ENCODE measurements at regions not wholly inside any gene's neighbourhood (a gene's known extent, or its start where the extent isn't known, plus 50 kb on each side); places are given as distances from the start of the nearest gene placed in this dataset.

DNA sequence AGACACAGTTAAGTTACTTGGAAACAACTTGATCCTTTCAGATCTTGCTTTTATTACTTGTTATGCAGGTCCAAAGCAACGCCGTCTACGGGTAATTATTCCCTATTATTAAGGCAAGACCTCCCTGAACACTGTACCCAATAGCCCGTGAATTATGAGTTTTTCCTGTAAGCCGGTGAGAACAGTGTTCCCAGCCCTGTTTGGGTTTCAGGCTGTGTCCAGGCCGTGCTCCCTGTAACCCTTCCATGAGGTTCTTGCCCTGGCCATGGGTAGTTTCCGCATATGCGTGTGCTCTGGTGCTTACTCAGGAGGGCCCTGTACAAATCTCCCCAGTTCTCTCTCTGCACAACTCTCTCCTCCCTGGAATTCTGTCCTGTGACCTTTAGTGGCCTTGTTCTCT is 65.6 kb upstream of the CNOT6 start:
- H3K4me3 ChIP-seq, result no peak overlapping the region
- no peaks in the 10 kb centered on the region for H3K4me1 ChIP-seq
- DNase-seq, result no peak
- H3K27me3 ChIP-seq, result no peaks in the 10 kb centered on the region
- no peak overlapping the region for H3K27ac ChIP-seq
- no peak for ATAC-seq
- intact Hi-C loops (cut with DNase I), result no loop called here
- H3K9me3 ChIP-seq, result no peaks in the 10 kb centered on the region
- no peaks in the 10 kb centered on the region for H3K36me3 ChIP-seq
- TF ChIP-seq, protein P1, sequence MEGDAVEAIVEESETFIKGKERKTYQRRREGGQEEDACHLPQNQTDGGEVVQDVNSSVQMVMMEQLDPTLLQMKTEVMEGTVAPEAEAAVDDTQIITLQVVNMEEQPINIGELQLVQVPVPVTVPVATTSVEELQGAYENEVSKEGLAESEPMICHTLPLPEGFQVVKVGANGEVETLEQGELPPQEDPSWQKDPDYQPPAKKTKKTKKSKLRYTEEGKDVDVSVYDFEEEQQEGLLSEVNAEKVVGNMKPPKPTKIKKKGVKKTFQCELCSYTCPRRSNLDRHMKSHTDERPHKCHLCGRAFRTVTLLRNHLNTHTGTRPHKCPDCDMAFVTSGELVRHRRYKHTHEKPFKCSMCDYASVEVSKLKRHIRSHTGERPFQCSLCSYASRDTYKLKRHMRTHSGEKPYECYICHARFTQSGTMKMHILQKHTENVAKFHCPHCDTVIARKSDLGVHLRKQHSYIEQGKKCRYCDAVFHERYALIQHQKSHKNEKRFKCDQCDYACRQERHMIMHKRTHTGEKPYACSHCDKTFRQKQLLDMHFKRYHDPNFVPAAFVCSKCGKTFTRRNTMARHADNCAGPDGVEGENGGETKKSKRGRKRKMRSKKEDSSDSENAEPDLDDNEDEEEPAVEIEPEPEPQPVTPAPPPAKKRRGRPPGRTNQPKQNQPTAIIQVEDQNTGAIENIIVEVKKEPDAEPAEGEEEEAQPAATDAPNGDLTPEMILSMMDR (IDR thresholded peaks at IDR 0.05), result no peak

DNA sequence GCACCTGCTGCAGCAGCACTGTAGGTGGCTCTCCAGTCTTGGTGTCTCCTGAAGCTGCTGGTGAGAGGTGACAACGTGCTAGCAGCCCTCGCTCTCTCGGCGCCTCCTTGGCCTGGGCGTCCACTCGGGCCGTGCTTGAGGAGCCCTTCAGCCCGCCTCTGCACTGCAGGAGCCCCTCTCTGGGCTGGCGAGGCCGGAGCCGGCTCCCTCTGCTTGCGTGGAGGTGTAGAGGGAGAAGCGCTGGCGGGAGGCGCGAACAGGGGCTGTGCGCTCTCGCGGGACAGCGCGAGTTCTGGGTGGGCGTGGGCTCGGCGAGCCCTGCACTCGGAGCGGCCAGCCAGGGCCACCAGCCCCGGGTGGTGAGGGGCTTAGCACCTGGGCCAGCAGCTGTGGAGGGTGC is 62.2 kb upstream of the CNOT6 start:
- TF ChIP-seq, protein P1 (IDR thresholded peaks at IDR 0.05), result no peak
- Histone ChIP-seq H3K9me3 (no peaks in the 10 kb centered on the region), H3K36me3 (no peaks in the 10 kb centered on the region), H3K4me1 (no peaks in the 10 kb centered on the region), H3K4me3 (no peak overlapping the region), H3K27me3 (no peaks in the 10 kb centered on the region), H3K27ac (no peak overlapping the region)
- no peak for ATAC-seq
- no peak for DNase-seq
- intact Hi-C loops (cut with DNase I), result no loop called here

DNA sequence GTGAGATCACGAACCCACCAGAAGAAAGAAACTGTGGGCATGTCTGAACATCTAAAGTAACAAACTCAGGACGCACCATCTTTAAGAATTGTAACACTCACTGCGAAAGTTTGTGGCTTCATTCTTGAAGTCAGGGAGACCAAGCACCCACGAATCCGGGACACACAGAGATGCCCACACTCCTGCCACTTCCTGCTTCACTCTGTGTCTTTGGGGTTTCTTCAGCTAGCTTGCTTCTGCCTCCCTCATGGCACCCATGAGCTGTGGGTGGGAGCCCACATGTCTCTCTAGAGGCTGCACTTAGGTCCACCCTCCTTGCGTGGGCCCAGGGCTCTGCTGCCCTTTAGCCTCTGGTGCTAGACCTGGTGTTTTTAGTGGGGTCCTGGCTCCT is 61.2 kb upstream of the CNOT6 start:
- H3K36me3 ChIP-seq, result no peaks in the 10 kb centered on the region
- no peak overlapping the region for H3K27ac ChIP-seq
- H3K4me3 ChIP-seq, result no peak overlapping the region
- intact Hi-C loops (cut with DNase I), result no loop called here
- DNase-seq (no peak), ATAC-seq (no peak)
- TF ChIP-seq, protein P1 (IDR thresholded peaks at IDR 0.05), result no peak
- H3K4me1 ChIP-seq, result no peaks in the 10 kb centered on the region
- H3K9me3 ChIP-seq, result no peaks in the 10 kb centered on the region
- no peaks in the 10 kb centered on the region for H3K27me3 ChIP-seq

DNA sequence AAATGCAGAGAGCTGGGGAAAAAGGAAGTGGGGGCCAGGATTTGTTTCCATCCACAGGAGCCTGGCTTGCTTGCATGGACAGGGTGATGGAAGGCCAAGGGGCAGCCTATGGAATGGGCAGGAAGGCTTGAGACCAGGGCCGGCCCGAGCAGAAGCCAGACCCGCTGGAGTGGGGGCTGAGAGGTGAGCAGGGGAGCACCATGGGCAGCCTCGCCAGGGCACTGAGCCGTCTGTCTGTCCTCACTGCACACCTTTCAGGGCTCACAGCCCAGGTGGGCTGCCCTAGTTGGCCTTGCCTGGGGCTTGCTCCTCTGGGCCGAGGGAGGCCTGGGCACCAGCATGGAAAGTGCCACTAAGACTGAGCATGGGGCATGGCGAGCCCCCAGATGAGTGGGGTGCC is 58.6 kb upstream of the CNOT6 start:
- Histone ChIP-seq H3K27me3 (peaks cover 4% of the 10 kb centered on the region), H3K27ac (no peak overlapping the region), H3K4me1 (no peaks in the 10 kb centered on the region), H3K4me3 (no peak overlapping the region), H3K9me3 (no peaks in the 10 kb centered on the region), H3K36me3 (no peaks in the 10 kb centered on the region)
- TF ChIP-seq, protein P1 (IDR thresholded peaks at IDR 0.05), result no peak
- ATAC-seq (no peak), DNase-seq (peak; percentile 41)
- intact Hi-C loops (cut with DNase I), result no loop called here

DNA sequence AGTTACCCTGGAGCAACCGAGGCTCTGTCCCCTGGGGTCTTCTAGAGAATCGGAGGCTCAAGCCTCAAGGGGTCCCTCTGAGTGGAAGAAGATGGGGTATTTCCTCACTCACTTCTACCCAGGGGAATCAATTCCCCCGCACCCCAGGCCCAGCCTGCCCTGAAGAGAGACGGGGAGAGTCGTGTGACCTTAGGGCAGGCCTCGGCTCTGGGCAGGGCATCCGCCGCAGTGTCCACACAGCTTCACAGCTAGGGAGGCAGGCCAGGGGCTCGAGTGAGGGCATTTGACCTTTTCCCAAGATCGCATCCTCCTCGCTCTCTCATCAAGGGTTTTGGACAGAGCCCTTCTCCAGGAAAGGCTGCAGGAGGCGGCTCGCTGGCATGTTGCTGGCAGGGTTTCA is 57.9 kb upstream of the CNOT6 start:
- peak; percentile 42 for DNase-seq
- intact Hi-C loops (cut with DNase I), result no loop called here
- no peaks in the 10 kb centered on the region for H3K4me1 ChIP-seq
- no peak overlapping the region for H3K4me3 ChIP-seq
- no peaks in the 10 kb centered on the region for H3K36me3 ChIP-seq
- TF ChIP-seq, protein P1 (IDR thresholded peaks at IDR 0.05), result no peak
- no peaks in the 10 kb centered on the region for H3K9me3 ChIP-seq
- no peak for ATAC-seq
- peaks cover 4% of the 10 kb centered on the region for H3K27me3 ChIP-seq
- no peak overlapping the region for H3K27ac ChIP-seq

DNA sequence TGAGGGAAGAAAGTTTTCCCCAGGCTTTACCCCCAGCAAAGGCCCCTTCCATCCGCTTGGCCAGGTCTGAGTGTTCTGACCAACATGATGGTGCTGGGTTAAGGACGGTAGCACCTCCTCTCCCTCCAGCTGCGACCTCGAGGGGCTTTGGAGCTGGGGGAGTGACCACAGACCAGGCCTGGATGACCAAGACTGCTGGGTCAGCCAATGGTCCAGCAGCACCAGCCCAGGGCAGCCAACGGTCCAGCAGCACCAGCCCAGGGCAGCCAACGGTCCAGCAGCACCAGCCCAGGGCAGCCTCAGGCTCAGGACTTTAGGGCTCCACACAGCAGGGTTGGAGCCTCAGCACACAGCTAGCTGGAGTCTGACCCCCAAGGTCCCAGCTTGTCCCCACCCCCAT is 57.2 kb upstream of the CNOT6 start:
- peak; percentile 46 for DNase-seq
- no peak overlapping the region for H3K27ac ChIP-seq
- peaks cover 4% of the 10 kb centered on the region for H3K27me3 ChIP-seq
- TF ChIP-seq, protein P1 (IDR thresholded peaks at IDR 0.05), result no peak
- ATAC-seq, result no peak
- no peaks in the 10 kb centered on the region for H3K4me1 ChIP-seq
- intact Hi-C loops (cut with DNase I), result no loop called here
- H3K9me3 ChIP-seq, result no peaks in the 10 kb centered on the region
- H3K4me3 ChIP-seq, result no peak overlapping the region
- no peaks in the 10 kb centered on the region for H3K36me3 ChIP-seq
